ENCODE measurements at regions not wholly inside any gene's neighbourhood (a gene's known extent, or its start where the extent isn't known, plus 50 kb on each side); places are given as distances from the start of the nearest gene placed in this dataset.

DNA sequence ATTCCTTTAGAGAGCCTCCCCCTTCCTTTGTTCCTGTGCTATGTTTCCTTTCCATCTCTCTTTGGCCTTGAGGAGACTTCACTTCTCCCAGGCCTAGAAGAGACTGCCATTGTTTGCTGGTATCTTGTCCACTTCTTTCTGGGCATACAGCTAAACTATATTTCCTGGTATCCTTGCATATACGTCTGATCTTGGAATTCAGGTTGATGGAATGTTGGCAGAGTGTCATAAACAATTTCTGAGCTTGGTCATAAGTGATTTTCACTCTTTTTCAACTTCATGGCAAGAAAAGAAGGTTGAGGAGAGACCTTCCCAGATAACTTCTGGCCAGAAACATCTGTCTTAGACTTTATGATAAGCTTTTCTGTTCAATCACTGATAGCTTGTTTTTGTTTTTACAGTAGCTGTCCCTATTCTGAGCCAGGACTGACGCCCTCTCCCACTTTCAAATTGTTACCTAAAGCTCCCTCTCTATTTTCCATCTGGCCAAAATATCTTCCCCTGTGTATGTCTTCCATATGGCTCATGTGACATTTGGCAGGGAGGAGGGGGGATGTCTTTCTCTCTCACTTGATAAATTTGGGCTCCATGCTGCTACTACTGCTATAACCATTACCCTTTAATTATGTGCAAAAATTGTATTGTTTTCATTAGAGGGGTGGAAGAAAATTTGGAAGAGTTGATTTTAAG lies 457.0 kb downstream of the ADAMTS20 start:
- DNase-seq = no peak

DNA sequence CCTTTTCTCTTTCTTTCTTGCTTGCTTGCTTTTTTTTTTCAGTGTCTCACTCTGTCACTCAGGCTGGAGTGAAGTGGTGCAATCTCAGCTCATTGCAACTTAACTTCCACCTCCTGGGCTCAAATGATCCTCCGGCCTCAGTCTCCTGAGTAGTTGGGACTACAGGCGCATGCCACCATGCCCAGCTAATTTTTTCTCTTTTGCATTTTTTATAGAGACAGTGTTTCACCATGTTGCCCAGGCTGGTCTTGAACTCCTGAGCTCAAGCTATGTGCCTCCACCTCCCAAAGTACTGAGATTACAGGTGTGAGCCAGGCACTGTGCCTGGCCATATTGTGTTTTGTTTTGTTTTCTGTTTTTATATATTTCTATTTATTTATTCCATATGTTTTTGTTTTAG lies 461.0 kb downstream of the ADAMTS20 start:
- DNase-seq = no peak

GRCh38 chr12:43087195-43088091 lies 464.6 kb downstream of the ADAMTS20 start:
- DNase-seq = no peak

DNA sequence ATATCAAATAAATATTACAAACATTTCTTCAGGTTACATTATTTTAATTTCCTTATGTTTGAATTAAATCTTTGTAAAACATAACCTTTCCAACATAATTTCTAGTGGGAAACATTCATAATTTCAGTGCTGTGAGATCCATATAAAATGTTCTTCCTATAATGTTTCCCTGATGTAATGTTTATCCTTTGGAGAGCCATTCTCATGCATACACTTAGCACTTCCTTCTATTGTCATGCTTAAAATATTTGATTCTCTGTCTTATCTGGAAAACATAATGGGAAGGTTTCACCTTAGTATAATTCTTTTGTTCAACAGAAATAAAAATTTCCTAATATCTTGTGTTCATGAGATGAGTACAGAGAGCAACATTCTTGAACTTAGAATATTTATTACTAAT lies 472.5 kb downstream of the ADAMTS20 start:
- no peak for DNase-seq

GRCh38 chr12:43078976-43079375 lies 473.0 kb downstream of the ADAMTS20 start:
- DNase-seq = no peak

DNA sequence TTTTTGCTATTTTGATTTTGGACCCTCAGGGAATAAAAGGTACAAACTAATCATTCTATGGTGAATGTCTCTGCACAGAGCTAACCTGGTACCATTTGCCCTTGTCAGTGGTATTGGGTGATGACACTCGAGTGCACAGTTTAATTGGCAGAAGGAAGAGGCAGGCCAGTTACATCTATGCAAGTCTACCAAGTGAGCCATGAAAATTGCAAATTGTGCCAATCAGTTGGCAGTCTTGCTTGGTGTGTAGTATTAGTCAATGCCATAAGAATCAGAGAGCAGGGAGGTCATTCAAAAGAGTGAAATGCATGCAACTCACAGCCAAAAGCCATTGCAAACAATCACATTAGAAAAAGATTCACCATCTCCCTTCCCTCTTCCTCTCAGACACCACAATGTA lies 479.6 kb downstream of the ADAMTS20 start:
- DNase-seq = no peak

DNA sequence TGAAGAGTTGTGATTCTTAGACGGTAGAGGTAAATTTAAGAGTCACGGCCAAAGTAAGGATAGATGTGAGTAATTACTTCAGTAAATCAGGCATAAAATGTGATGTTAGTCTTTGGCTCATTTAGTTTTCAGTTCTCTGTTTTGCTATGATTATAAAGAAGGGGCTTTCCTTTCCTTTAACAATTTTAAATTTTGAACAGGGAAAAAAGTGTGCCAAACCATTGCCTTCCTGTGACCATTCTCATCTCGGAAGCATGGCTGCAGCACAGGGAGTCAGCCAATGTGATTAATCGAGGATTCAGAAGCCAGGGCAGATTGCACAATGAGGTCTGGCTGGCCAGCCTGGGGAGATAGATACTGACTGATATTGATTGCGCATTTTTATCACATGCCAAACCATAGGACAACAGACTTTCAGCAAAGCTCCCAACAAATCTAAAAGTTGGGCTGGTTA lies 480.2 kb upstream of the PRICKLE1 start:
- DNase-seq = no peak

- no peak for DNase-seq
These were observed 476.9 kb upstream of the PRICKLE1 start for GRCh38 chr12:43066471-43066870.

DNA sequence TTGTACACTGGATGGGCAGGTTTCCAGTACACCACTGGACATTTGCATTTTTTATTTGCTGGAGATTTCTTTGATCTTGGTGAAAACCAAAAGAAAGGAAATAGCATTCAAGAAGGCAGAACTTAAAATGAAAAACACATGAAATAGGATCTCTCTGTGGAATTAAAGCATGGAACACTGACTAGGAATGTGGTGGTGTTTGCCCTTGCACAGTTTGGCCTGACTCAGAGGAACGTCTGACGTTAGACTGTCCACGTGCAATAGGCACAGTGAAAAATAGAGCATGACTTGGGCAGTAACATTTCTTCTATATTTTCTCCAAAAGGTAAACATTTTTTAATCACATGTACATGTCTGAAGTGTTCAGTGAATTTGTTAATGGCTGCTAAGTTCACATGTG lies 474.1 kb upstream of the PRICKLE1 start:
- DNase-seq = no peak

DNA sequence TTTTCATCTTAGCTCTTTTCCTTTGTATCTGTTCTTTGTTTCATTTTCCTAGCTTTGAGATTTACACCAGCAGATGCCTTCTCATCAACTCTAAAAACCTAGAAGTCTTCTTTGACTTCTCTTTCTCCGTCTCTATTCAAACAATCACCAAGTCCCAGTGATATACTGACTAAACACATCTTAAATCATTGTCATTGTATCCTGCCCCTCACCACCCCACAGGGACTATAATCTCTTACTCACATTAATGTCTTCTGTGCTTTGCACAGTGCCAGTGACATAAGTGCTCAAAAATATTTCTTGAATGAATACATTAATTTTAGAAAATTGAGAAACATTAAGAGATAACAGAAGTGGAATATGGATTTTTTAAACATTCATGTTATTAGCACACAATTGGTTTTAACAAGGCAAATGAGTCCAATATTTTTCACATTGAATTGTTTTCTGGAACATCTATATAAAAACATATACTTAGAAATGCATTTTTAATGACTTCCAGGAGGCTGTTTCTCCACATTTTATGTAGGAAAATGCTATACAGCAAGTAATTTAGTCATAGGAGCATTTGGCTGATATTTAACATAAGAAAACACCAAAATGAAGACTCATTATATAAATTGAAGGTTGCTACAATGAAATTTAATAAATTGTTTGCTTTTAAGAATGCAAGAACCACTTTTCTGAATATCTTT lies 472.8 kb upstream of the PRICKLE1 start:
- no peak for DNase-seq

- DNase-seq = no peak
These were observed 471.2 kb upstream of the PRICKLE1 start for GRCh38 chr12:43060742-43061141.

DNA sequence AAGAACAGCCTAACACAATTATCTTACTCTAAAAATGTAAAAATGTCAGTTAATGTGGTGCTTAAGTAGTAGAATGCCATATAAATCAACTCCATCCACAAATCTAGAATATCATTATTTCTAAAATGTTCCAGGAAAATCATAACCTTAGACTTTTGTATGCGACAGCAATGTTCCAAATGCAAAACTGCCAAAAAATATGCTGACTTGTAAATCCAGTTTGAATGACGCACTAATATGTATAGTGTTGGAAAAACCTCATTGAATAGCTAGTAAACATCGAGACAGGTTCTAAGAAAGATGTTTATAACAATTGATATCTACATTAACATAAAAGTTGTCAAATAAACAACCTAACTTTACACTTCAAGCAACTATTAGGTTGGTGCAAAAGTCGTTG lies 469.1 kb upstream of the PRICKLE1 start:
- DNase-seq = no peak

- DNase-seq = no peak
These were observed 468.0 kb upstream of the PRICKLE1 start for GRCh38 chr12:43057566-43057965.

- no peak for DNase-seq
These were observed 464.5 kb upstream of the PRICKLE1 start for GRCh38 chr12:43054085-43054484.

DNA sequence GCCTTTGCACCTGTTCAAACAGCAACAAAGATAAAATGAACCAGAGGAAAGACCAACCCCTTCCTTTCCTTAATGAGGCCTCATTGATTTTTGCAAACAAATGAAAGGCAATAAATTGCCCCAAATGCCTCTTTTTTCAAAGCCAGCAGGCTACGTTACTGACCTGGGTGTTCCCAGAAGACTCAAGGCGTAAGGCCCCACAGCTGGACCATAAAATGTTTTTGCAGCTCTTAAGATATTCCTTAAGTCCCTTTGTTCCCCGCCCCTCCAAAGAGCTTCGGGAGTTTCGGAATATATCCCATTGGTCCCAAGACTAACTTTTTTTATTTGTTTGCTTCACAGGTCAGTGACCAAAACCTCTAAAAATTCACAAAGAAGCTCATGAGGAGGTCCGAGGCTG lies 462.9 kb upstream of the PRICKLE1 start:
- no peak for DNase-seq

DNA sequence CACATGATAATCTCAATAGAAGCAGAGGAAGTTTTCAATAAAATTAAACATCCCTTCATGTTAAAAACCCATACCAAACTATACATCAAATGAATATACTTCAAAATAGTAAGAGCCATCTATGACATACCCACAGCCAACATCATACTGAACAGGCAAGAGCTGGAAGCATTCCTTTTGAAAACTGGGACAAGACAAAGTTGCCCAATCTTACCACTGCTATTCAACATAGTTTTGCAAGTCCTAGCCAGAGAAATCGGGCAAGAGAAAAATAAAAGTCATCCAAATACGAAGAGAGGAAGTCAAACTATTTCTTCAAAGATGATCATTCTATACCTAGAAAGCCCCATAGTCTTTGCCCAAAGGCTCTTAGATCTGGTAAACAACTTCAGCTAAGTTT lies 454.7 kb upstream of the PRICKLE1 start:
- DNase-seq = no peak

GRCh38 chr12:43038991-43039390 lies 449.4 kb upstream of the PRICKLE1 start:
- no peak for DNase-seq

- no peak for DNase-seq
These were observed 440.4 kb upstream of the PRICKLE1 start for GRCh38 chr12:43029971-43030370.

DNA sequence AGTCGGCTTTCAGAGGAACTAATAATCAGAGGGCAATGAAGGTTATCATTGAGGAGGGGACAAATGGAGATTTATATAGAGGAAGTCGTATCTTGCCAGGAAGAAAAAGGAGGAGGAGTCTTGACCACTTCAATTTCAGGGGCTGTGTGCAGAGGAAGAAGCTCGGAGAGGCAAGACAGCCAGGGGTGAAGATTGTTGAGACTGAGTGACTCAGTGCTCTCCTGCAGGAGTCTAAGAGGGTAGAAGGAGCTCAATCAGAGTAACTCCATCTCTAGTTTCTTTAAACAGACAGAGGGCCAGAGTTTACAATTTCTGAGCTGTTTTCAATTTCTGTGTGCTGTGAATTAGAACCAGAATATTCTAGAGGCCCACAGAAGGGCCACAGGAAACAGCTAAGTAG lies 439.3 kb upstream of the PRICKLE1 start:
- no peak for DNase-seq

DNA sequence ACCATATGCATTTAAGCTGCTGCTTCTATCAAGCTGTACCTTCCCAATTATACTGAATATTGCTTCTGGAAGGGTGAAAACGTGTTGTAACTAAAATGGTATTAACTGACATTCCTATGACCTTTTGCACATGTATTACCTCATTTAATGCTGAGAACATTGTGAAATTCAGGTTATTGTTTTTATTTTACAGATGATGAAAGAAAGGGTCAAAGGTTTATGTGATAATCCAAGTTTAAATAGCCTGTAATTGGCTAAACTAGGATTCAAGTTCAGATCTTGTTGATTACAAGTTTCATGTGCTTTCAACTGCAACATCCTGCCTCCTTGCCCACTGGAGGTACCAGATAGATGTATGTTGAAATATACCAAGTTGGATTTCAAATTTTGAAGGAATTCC lies 433.3 kb upstream of the PRICKLE1 start:
- DNase-seq = no peak

- DNase-seq = no peak
These were observed 425.7 kb upstream of the PRICKLE1 start for GRCh38 chr12:43015090-43015737.

- DNase-seq = no peak
These were observed 421.9 kb upstream of the PRICKLE1 start for GRCh38 chr12:43011383-43011926.

DNA sequence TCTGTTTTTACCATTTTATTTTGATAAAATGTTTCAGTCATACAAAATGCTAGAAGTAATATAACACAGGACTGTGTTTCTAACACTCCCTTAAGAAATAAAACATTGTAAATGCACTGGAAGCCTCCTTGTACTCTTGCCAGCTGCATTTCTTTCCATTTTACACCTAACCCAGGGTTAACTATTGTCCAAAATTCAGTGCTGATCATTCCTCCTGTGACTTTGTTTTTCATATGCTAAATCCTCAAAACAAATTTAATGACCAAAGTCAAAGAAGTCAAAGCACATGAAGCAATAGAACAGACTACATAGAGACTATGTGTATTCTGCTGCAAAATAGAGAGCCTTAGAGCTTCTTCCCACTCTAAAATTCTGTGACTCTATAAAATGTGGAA lies 420.3 kb upstream of the PRICKLE1 start:
- DNase-seq = no peak
